SK-N-SH (cell line): ENCODE measurements at regions not wholly inside any gene's neighbourhood (a gene's known extent, or its start where the extent isn't known, plus 50 kb on each side); places are given as distances from the start of the nearest gene placed in this dataset.

Source experiments
- CTCF ChIA-PET: fragments of 300-600, 350-600 bp; formaldehyde crosslinking; extraction: SDS; loops from one replicate; lab custom pipeline; 2021; lab: Yijun Ruan, JAX
- POLR2A ChIA-PET: fragments of 350-600 bp; sonication (Branson Sonifier 250); formaldehyde crosslinking; extraction: SDS; loops from one replicate; lab custom pipeline; 2020; ENCODE audit warnings: antibody characterized with exemption, inconsistent platforms; lab: Yijun Ruan, JAX
- DNase-seq: peaks from one replicate; pipeline ENCODE4 v3.0.0; 2012
- H2AFZ ChIP-seq: fragments of 200-600 bp; sonication (generic); 2 replicates; pipeline ENCODE4 v1.8.1; 2016; ENCODE audit warnings: antibody characterized with exemption, mild to moderate bottlenecking, low read depth
- H3F3A ChIP-seq: fragments of 200-600 bp; sonication (generic); replicated peaks from 2 replicates; pipeline ENCODE3; 2016; ENCODE audit warnings: antibody characterized with exemption, mild to moderate bottlenecking; ENCODE audit not compliant: insufficient read depth
- H3K27ac ChIP-seq, 2 experiments: fragments of 200-500 bp in 1 of 2; fragments of 200-600 bp in 1 of 2; sonication (Bioruptor generic) in 1 of 2; sonication (generic), shearing (Covaris generic) in 1 of 2; 2 replicates each; pipeline versions ENCODE4 v1.5.1 to v1.6.1; 2014 to 2016; ENCODE audit warnings: low read depth in 2 of 2, inconsistent platforms in 1 of 2, low read length in 1 of 2, mild to moderate bottlenecking in 1 of 2, mixed read lengths in 1 of 2
- H3K27me3 ChIP-seq: fragments of 200-600 bp; sonication (generic), shearing (Covaris generic); 2 replicates; pipeline ENCODE4 v1.6.1; 2016; ENCODE audit warnings: mixed run types; ENCODE audit not compliant: insufficient read depth
- H3K36me3 ChIP-seq, 2 experiments: fragments of 200-500 bp in 1 of 2; fragments of 200-600 bp in 1 of 2; sonication (Bioruptor generic) in 1 of 2; sonication (generic) in 1 of 2; replicated peaks in 1 of 2; 2 replicates each; pipeline versions ENCODE3 to v1.5.1; 2014 to 2016; ENCODE audit warnings: low read length in 1 of 2, mild to moderate bottlenecking in 1 of 2; ENCODE audit not compliant: insufficient read depth in 2 of 2, control insufficient read depth in 1 of 2
- H3K4me1 ChIP-seq, 2 experiments: fragments of 200-500 bp in 1 of 2; fragments of 200-600 bp in 1 of 2; sonication (Bioruptor generic) in 1 of 2; sonication (generic), shearing (Covaris generic) in 1 of 2; 2 replicates each; pipeline versions ENCODE4 v1.5.1 to v1.6.1; 2014 to 2016; ENCODE audit warnings: low read depth in 1 of 2, low read length in 1 of 2, mixed run types in 1 of 2; ENCODE audit not compliant: insufficient read depth in 2 of 2, control insufficient read depth in 1 of 2
- H3K4me2 ChIP-seq: fragments of 200-600 bp; sonication (generic), shearing (Covaris generic); 2 replicates; pipeline ENCODE4 v1.6.1; 2017; ENCODE audit warnings: mixed run types
- H3K4me3 ChIP-seq, 2 experiments: fragments of 200-500 bp in 1 of 2; fragments of 200-600 bp in 1 of 2; sonication (Bioruptor generic) in 1 of 2; sonication (generic), shearing (Covaris generic) in 1 of 2; 2 replicates each; pipeline versions ENCODE4 v1.5.1 to v1.8.1; 2014 to 2016; ENCODE audit warnings: low read depth in 2 of 2, inconsistent platforms in 1 of 2, low read length in 1 of 2, mild to moderate bottlenecking in 1 of 2, mixed read lengths in 1 of 2, moderate library complexity in 1 of 2
- H3K79me2 ChIP-seq: fragments of 200-600 bp; sonication (generic); 2 replicates; pipeline ENCODE4 v1.8.1; 2017; ENCODE audit warnings: mild to moderate bottlenecking; ENCODE audit not compliant: insufficient read depth
- H3K9ac ChIP-seq: fragments of 200-600 bp; sonication (generic); 2 replicates; pipeline ENCODE4 v1.6.1; 2017; ENCODE audit warnings: mixed run types
- H3K9me2 ChIP-seq: fragments of 200-600 bp; sonication (generic); 2 replicates; pipeline ENCODE4 v1.6.1; 2017; ENCODE audit warnings: mixed run types
- H3K9me3 ChIP-seq: fragments of 200-600 bp; sonication (generic); 2 replicates; pipeline ENCODE4 v1.6.1; 2017; ENCODE audit warnings: mixed run types, mild to moderate bottlenecking, moderate library complexity
- H4K20me1 ChIP-seq: fragments of 200-600 bp; sonication (generic); 2 replicates; pipeline ENCODE4 v1.6.1; 2017; ENCODE audit warnings: mild to moderate bottlenecking, mixed run types; ENCODE audit not compliant: insufficient read depth
- CHD2 ChIP-seq: fragments of 150-350 bp; IDR thresholded peaks from 2 replicates; pipeline ENCODE4 v1.6.1; 2018; ENCODE audit warnings: low read length; ENCODE audit not compliant: partially characterized antibody
- EZH2phosphoT487 ChIP-seq: fragments of 200-600 bp; sonication (generic); IDR thresholded peaks from 2 replicates; pipeline ENCODE4 v1.6.1; 2017; ENCODE audit warnings: low read depth, mixed run types, mild to moderate bottlenecking, antibody characterized with exemption, moderate library complexity, borderline replicate concordance
- FOXJ3 ChIP-seq: sonication (generic); formaldehyde crosslinking; IDR thresholded peaks from 2 replicates; pipeline ENCODE4 v1.5.1; 2020; ENCODE audit warnings: mild to moderate bottlenecking, missing genetic modification reagents
- FOXM1 ChIP-seq: IDR thresholded peaks from 2 replicates; pipeline ENCODE4 v1.4.0; 2012; ENCODE audit warnings: low read depth, mild to moderate bottlenecking
- JUND ChIP-seq: IDR thresholded peaks from 2 replicates; pipeline ENCODE4 v1.4.0; 2012
- MXI1 ChIP-seq: IDR thresholded peaks from 2 replicates; pipeline ENCODE4 v1.6.1; 2012; ENCODE audit warnings: mild to moderate bottlenecking, low read depth, low read length, improper control_type of control experiment
- NRF1 ChIP-seq: IDR thresholded peaks from 2 replicates; pipeline ENCODE4 v1.6.1; 2012; ENCODE audit warnings: low read depth, mild to moderate bottlenecking, low read length
- POLR2AphosphoS5 ChIP-seq: IDR thresholded peaks from 2 replicates; pipeline ENCODE4 v1.6.1; 2012; ENCODE audit warnings: low read depth, low read length
- RAD21 ChIP-seq: IDR thresholded peaks from 2 replicates; pipeline ENCODE4 v1.6.1; 2012; ENCODE audit warnings: mild to moderate bottlenecking, low read length
- RCOR1 ChIP-seq: fragments of 150-350 bp; IDR thresholded peaks from 2 replicates; pipeline ENCODE4 v1.6.1; 2017; ENCODE audit warnings: antibody characterized with exemption, low read length
- RFX5 ChIP-seq: IDR thresholded peaks from 2 replicates; pipeline ENCODE4 v1.6.1; 2012; ENCODE audit warnings: mild to moderate bottlenecking, improper control_type of control experiment, low read length
- SIN3A ChIP-seq: IDR thresholded peaks from 2 replicates; pipeline ENCODE4 v1.6.1; 2012; ENCODE audit warnings: low read depth, mild to moderate bottlenecking, low read length, moderate library complexity, borderline replicate concordance
- SMC3 ChIP-seq: IDR thresholded peaks from 2 replicates; pipeline ENCODE4 v1.6.1; 2012; ENCODE audit warnings: low read depth, low read length, improper control_type of control experiment
- TEAD4 ChIP-seq: IDR thresholded peaks from 2 replicates; pipeline ENCODE4 v1.4.0; 2012; ENCODE audit warnings: mild to moderate bottlenecking, borderline replicate concordance; ENCODE audit not compliant: insufficient read depth
- USF1 ChIP-seq: IDR thresholded peaks from 2 replicates; pipeline ENCODE4 v1.4.0; 2012; ENCODE audit warnings: low read depth, borderline replicate concordance
- WGBS: methylation state at CpG from one replicate; pipeline ENCODE4 v1.1.6; 2017; ENCODE audit warnings: low lambda C conversion rate; 5-methylcytosine and 5-hydroxymethylcytosine counted together
- TF ChIP-seq, protein P1 (sequence below): IDR thresholded peaks from 2 replicates; pipeline ENCODE4 v1.4.0; 2012; ENCODE audit warnings: low read depth
- TF ChIP-seq, protein P2 (sequence below): IDR thresholded peaks from 2 replicates; pipeline ENCODE4; 2012

- Histone ChIP-seq H3F3A (no peaks in the 10 kb centered on the region), H3K9me2 (no peaks in the 10 kb centered on the region), H3K27me3 (no peaks in the 10 kb centered on the region), H3K9me3 (no peaks in the 10 kb centered on the region), H3K9ac (no peak overlapping the region), H3K79me2 (no peaks in the 10 kb centered on the region), H3K36me3 (no peaks in the 10 kb centered on the region), H4K20me1 (no peaks in the 10 kb centered on the region), H3K4me2 (no peak overlapping the region), H3K4me3 (no peak overlapping the region), H3K27ac (no peak overlapping the region), H3K4me1 (no peaks in the 10 kb centered on the region), H2AFZ (no peak overlapping the region)
- no peak for DNase-seq
- ChIA-PET CTCF (no interaction called here), POLR2A (no interaction called here)
- WGBS = 8% methylated on average over 1 of the region's 1 CpG
- no peak for TF ChIP-seq RFX5
- TF ChIP-seq USF1 = no peak
- TF ChIP-seq EZH2phosphoT487 = no peak
- no peak for TF ChIP-seq FOXJ3 (CRISPR knock-in tag)
- no peak for TF ChIP-seq NRF1
- TF ChIP-seq, protein P1, sequence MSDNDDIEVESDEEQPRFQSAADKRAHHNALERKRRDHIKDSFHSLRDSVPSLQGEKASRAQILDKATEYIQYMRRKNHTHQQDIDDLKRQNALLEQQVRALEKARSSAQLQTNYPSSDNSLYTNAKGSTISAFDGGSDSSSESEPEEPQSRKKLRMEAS = no peak
Measured at GRCh38 chr10:109650228-109650627, 273.1 kb downstream of the XPNPEP1 start.

- Histone ChIP-seq H3K4me3 (no peak overlapping the region), H3K9ac (no peak overlapping the region), H3K36me3 (no peaks in the 10 kb centered on the region), H3K79me2 (no peaks in the 10 kb centered on the region), H3K9me3 (no peaks in the 10 kb centered on the region), H3K4me1 (no peaks in the 10 kb centered on the region), H2AFZ (no peak overlapping the region), H4K20me1 (no peaks in the 10 kb centered on the region), H3K4me2 (no peak overlapping the region), H3K9me2 (no peaks in the 10 kb centered on the region), H3K27ac (no peak overlapping the region), H3F3A (no peaks in the 10 kb centered on the region), H3K27me3 (no peaks in the 10 kb centered on the region)
- 0 out of 2 replicates have a peak, but pooled peaks have one; percentile 36 for TF ChIP-seq USF1
- TF ChIP-seq, protein P2, sequence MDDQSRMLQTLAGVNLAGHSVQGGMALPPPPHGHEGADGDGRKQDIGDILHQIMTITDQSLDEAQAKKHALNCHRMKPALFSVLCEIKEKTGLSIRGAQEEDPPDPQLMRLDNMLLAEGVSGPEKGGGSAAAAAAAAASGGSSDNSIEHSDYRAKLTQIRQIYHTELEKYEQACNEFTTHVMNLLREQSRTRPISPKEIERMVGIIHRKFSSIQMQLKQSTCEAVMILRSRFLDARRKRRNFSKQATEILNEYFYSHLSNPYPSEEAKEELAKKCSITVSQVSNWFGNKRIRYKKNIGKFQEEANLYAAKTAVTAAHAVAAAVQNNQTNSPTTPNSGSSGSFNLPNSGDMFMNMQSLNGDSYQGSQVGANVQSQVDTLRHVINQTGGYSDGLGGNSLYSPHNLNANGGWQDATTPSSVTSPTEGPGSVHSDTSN = no peak
- 10% methylated on average over 5 of the region's 5 CpGs for WGBS
- ChIA-PET CTCF (interaction anchor here (0.6 to 1.3 kb wide), 2 partner anchors 9 to 208 kb away, joined by 3 read pairs; no protein-coding TSS in a partner anchor), POLR2A (no interaction called here)
- no peak for DNase-seq
Measured at GRCh38 chr10:109647627-109648026, 275.7 kb downstream of the XPNPEP1 start.

GRCh38 chr10:109633846-109634245, 289.5 kb downstream of the XPNPEP1 start:
- DNase-seq = no peak
- CTCF ChIA-PET = no interaction called here
- no peak for TF ChIP-seq FOXM1
- no peak for TF ChIP-seq JUND
- TF ChIP-seq, protein P2 = no peak
- TF ChIP-seq POLR2AphosphoS5 = no peak
- TF ChIP-seq NRF1 = no peak
- no peak for TF ChIP-seq CHD2
- TF ChIP-seq EZH2phosphoT487 = no peak
- no peak for TF ChIP-seq SIN3A
- TF ChIP-seq RCOR1 = no peak
- no peak for TF ChIP-seq TEAD4
- no peak for TF ChIP-seq MXI1
- no peak for TF ChIP-seq FOXJ3 (CRISPR knock-in tag)
- TF ChIP-seq SMC3 = no peak
- no peak for TF ChIP-seq RAD21

More at GRCh38 chr10:109633846-109634245, 289.5 kb downstream of the XPNPEP1 start:
- H3K27me3 ChIP-seq = no peaks in the 10 kb centered on the region
- POLR2A ChIA-PET = no interaction called here
- no peak overlapping the region for H3K9ac ChIP-seq
- H3K4me1 ChIP-seq = no peaks in the 10 kb centered on the region
- no peaks in the 10 kb centered on the region for H3F3A ChIP-seq
- no peaks in the 10 kb centered on the region for H3K36me3 ChIP-seq
- H4K20me1 ChIP-seq = no peaks in the 10 kb centered on the region
- no peak overlapping the region for H3K27ac ChIP-seq
- H3K4me3 ChIP-seq = no peak overlapping the region
- H3K9me2 ChIP-seq = no peaks in the 10 kb centered on the region
- H2AFZ ChIP-seq = no peak overlapping the region
- no peak overlapping the region for H3K4me2 ChIP-seq
- peaks cover 20% of the 10 kb centered on the region; the same call in 1 of the 2 replicates for H3K9me3 ChIP-seq
- no peaks in the 10 kb centered on the region for H3K79me2 ChIP-seq
